HG03025 (cell line): ENCODE measurements at regions not wholly inside any gene's neighbourhood (a gene's known extent, or its start where the extent isn't known, plus 50 kb on each side); places are given as distances from the start of the nearest gene placed in this dataset.
"Not testable (repeated sequence)": the region's sequence is repeated elsewhere in the genome, so short reads cannot be mapped to it uniquely, and the experiment has no call there.

Experiments used
- ATAC-seq: cut with Tn5 transposase; IDR thresholded peaks from one replicate; pipeline ENCODE4 v1.9.1; 2021; ENCODE audit warnings: mild to moderate bottlenecking, moderate library complexity; ENCODE audit not compliant: unreplicated experiment, low FRiP score

- no peak for ATAC-seq
These were observed 192.2 kb downstream of the MCHR2 start for GRCh38 chr6:99801805-99802204.

- ATAC-seq, result no peak
These were observed 191.5 kb downstream of the MCHR2 start for GRCh38 chr6:99802396-99803031.

- ATAC-seq, result no peak
These were observed 185.0 kb downstream of the MCHR2 start for GRCh38 chr6:99808992-99809391.

- ATAC-seq, result no peak
These were observed 183.7 kb downstream of the MCHR2 start for GRCh38 chr6:99810295-99810694.

- no peak for ATAC-seq
These were observed 182.9 kb downstream of the MCHR2 start for GRCh38 chr6:99810942-99811620.

GRCh38 chr6:99811636-99812035 is 182.4 kb downstream of the MCHR2 start:
- ATAC-seq, result no peak

GRCh38 chr6:99813565-99813964 is 180.5 kb downstream of the MCHR2 start:
- ATAC-seq, result no peak

- no peak for ATAC-seq
These were observed 179.6 kb downstream of the MCHR2 start for GRCh38 chr6:99814230-99814928.

GRCh38 chr6:99816795-99817194 is 177.2 kb downstream of the MCHR2 start:
- no peak for ATAC-seq

- ATAC-seq, result no peak
These were observed 175.9 kb downstream of the MCHR2 start for GRCh38 chr6:99818161-99818560.

- no peak for ATAC-seq
These were observed 174.2 kb downstream of the MCHR2 start for GRCh38 chr6:99819853-99820252.

- no peak for ATAC-seq
These were observed 172.9 kb downstream of the MCHR2 start for GRCh38 chr6:99821164-99821563.

- no peak for ATAC-seq
These were observed 171.1 kb downstream of the MCHR2 start for GRCh38 chr6:99822741-99823512.

GRCh38 chr6:99823513-99824235 is 170.3 kb downstream of the MCHR2 start:
- ATAC-seq, result not testable (repeated sequence)

- ATAC-seq, result no peak
These were observed 161.0 kb downstream of the MCHR2 start for GRCh38 chr6:99833034-99833433.

- ATAC-seq, result no peak
These were observed 157.6 kb downstream of the MCHR2 start for GRCh38 chr6:99836471-99836870.

- ATAC-seq, result no peak
These were observed 155.4 kb downstream of the MCHR2 start for GRCh38 chr6:99838607-99839006.

GRCh38 chr6:99841297-99841696 is 152.7 kb downstream of the MCHR2 start:
- ATAC-seq, result no peak

- no peak for ATAC-seq
These were observed 148.0 kb downstream of the MCHR2 start for GRCh38 chr6:99846006-99846405.

- ATAC-seq, result no peak
These were observed 143.2 kb downstream of the MCHR2 start for GRCh38 chr6:99850841-99851240.
